Endodermal cell (in vitro differentiated cells): ENCODE measurements at regions not wholly inside any gene's neighbourhood (a gene's known extent, or its start where the extent isn't known, plus 50 kb on each side); places are given as distances from the start of the nearest gene placed in this dataset.

ENCODE experiments used
- DNase-seq: peaks from one replicate; pipeline ENCODE4 v3.0.0-alpha.2; 2017
- H3K27ac ChIP-seq: 2 replicates; pipeline ENCODE4 v1.5.1; 2013; ENCODE audit warnings: mild to moderate bottlenecking, low read depth, low read length, moderate library complexity
- H3K27me3 ChIP-seq: 2 replicates; pipeline ENCODE4 v1.6.1; 2013; ENCODE audit warnings: mild to moderate bottlenecking, low read length, moderate library complexity; ENCODE audit not compliant: insufficient read depth, control insufficient read depth, poor library complexity, severe bottlenecking
- H3K36me3 ChIP-seq: 2 replicates; pipeline ENCODE4 v1.7.0; 2013; ENCODE audit warnings: mild to moderate bottlenecking, low read length, moderate library complexity; ENCODE audit not compliant: control insufficient read depth, insufficient read depth
- H3K4me1 ChIP-seq: one replicate; pipeline ENCODE4 v1.7.0; 2013; ENCODE audit warnings: low read length; ENCODE audit not compliant: control insufficient read depth, insufficient read depth
- H3K4me3 ChIP-seq: 2 replicates; pipeline ENCODE4 v1.5.1; 2013; ENCODE audit warnings: mild to moderate bottlenecking, low read length, moderate library complexity
- H3K9ac ChIP-seq: 2 replicates; pipeline ENCODE4 v1.6.1; 2013; ENCODE audit warnings: mild to moderate bottlenecking, low read length, moderate library complexity; ENCODE audit not compliant: poor library complexity, severe bottlenecking; ENCODE audit errors: extremely low read depth
- H3K9me3 ChIP-seq: 2 replicates; pipeline ENCODE4 v1.6.1; 2013; ENCODE audit warnings: mild to moderate bottlenecking, low read length, moderate library complexity; ENCODE audit not compliant: control insufficient read depth
- H3K27ac Mint-ChIP-seq: 2 replicates; pipeline ENCODE4 v1.8.0; 2020; ENCODE audit warnings: mixed read lengths
- H3K27me3 Mint-ChIP-seq: 2 replicates; pipeline ENCODE4 v1.8.0; 2021; ENCODE audit warnings: mild to moderate bottlenecking, mixed read lengths; ENCODE audit not compliant: insufficient read depth
- H3K36me3 Mint-ChIP-seq: 2 replicates; pipeline ENCODE4 v1.8.0; 2020; ENCODE audit warnings: low read depth, mixed read lengths
- H3K4me1 Mint-ChIP-seq: 2 replicates; pipeline ENCODE4 v1.8.0; 2020; ENCODE audit warnings: mixed read lengths
- H3K4me3 Mint-ChIP-seq: 2 replicates; pipeline ENCODE4 v1.8.0; 2020; ENCODE audit warnings: mild to moderate bottlenecking, moderate library complexity, mixed read lengths
- H3K9me3 Mint-ChIP-seq: 2 replicates; pipeline ENCODE4 v1.8.0; 2020; ENCODE audit warnings: mild to moderate bottlenecking, mixed read lengths
- CTCF ChIP-seq: fragments of 200-600 bp; sonication (generic); conservative IDR thresholded peaks from 2 replicates; pipeline ENCODE4 v1.5.0; 2021; ENCODE audit warnings: antibody characterized with exemption, mild to moderate bottlenecking
- WGBS, 2 experiments: methylation state at CpG; one replicate each; pipeline versions ENCODE4 v1.1.5 to v1.1.7; 2013; ENCODE audit warnings: missing lambda C conversion rate in 2 of 2, mixed read lengths in 1 of 2; ENCODE audit not compliant: insufficient coverage in 1 of 2, insufficient read length in 1 of 2; 5-methylcytosine and 5-hydroxymethylcytosine counted together

GRCh38 chr3:180358179-180358578 is 243.8 kb upstream of the TTC14 start:
- Histone ChIP-seq H3K9me3 (no peaks in the 10 kb centered on the region), H3K9ac (no peak overlapping the region), H3K4me3 (no peak overlapping the region), H3K27me3 (no peaks in the 10 kb centered on the region), H3K27ac (no peak overlapping the region), H3K36me3 (no peaks in the 10 kb centered on the region), H3K4me1 (no peaks in the 10 kb centered on the region)
- Mint-ChIP-seq H3K27me3 (peaks cover 8% of the 10 kb centered on the region), H3K4me3 (no peak overlapping the region), H3K27ac (no peak overlapping the region), H3K9me3 (no peaks in the 10 kb centered on the region), H3K36me3 (no peaks in the 10 kb centered on the region), H3K4me1 (no peaks in the 10 kb centered on the region)
- no peak for TF ChIP-seq CTCF
- DNase-seq = no peak

GRCh38 chr3:180359061-180359952 is 242.7 kb upstream of the TTC14 start:
- Mint-ChIP-seq H3K27me3 (peaks cover 8% of the 10 kb centered on the region), H3K4me3 (no peak overlapping the region), H3K36me3 (no peaks in the 10 kb centered on the region), H3K4me1 (no peaks in the 10 kb centered on the region), H3K27ac (no peak overlapping the region), H3K9me3 (no peaks in the 10 kb centered on the region)
- no peak for DNase-seq
- no peak for TF ChIP-seq CTCF
- Histone ChIP-seq H3K4me3 (no peak overlapping the region), H3K27ac (no peak overlapping the region), H3K4me1 (no peaks in the 10 kb centered on the region), H3K9ac (no peak overlapping the region), H3K9me3 (no peaks in the 10 kb centered on the region), H3K27me3 (no peaks in the 10 kb centered on the region), H3K36me3 (no peaks in the 10 kb centered on the region)
- WGBS, 2 experiments = 88 to 96% methylated on average over 3 to 4 of the region's 4 CpGs

GRCh38 chr3:180359953-180360279 is 242.0 kb upstream of the TTC14 start:
- Histone ChIP-seq H3K9me3 (no peaks in the 10 kb centered on the region), H3K4me1 (no peaks in the 10 kb centered on the region), H3K36me3 (no peaks in the 10 kb centered on the region), H3K27me3 (no peaks in the 10 kb centered on the region), H3K27ac (no peak overlapping the region), H3K4me3 (no peak overlapping the region), H3K9ac (no peak overlapping the region)
- H3K9me3 Mint-ChIP-seq = no peaks in the 10 kb centered on the region
- peaks cover 8% of the 10 kb centered on the region for H3K27me3 Mint-ChIP-seq
- H3K4me1 Mint-ChIP-seq = no peaks in the 10 kb centered on the region
- H3K4me3 Mint-ChIP-seq = no peak overlapping the region
- no peaks in the 10 kb centered on the region for H3K36me3 Mint-ChIP-seq
- no peak for DNase-seq
- no peak overlapping the region for H3K27ac Mint-ChIP-seq
- no peak for TF ChIP-seq CTCF
- 50 to 71% methylated on average over 1 to 2 of the region's 2 CpGs for WGBS, 2 experiments
